H1 (cell line): ENCODE measurements at regions not wholly inside any gene's neighbourhood (a gene's known extent, or its start where the extent isn't known, plus 50 kb on each side); places are given as distances from the start of the nearest gene placed in this dataset.

Source experiments
- CTCF ChIA-PET: fragments of 300-600 bp; sonication (Branson Sonifier 250); formaldehyde crosslinking; loops from one replicate; lab custom pipeline; 2021; ENCODE audit not compliant: partially characterized antibody; lab: Charles Lee
- POLR2A ChIA-PET: fragments of 300-600 bp; sonication (Branson Sonifier 250); formaldehyde crosslinking; loops from one replicate; lab custom pipeline; 2021; ENCODE audit warnings: inconsistent platforms; ENCODE audit not compliant: partially characterized antibody; lab: Charles Lee
- DNase-seq, 2 experiments: peaks; one replicate each; pipeline versions ENCODE4 v3.0.0 to v3.0.0-alpha.2; 2010 to 2022; ENCODE audit warnings: low spot score in 2 of 2, low read depth in 1 of 2, mixed read lengths in 1 of 2
- FAIRE-seq: peaks from 2 replicates; lab custom pipeline; 2011; peaks lifted over from hg19 to GRCh38; lab: Jason Lieb, UNC
- H2AFZ ChIP-seq: 2 replicates; pipeline ENCODE4 v1.8.1; 2012; ENCODE audit warnings: low read length, inconsistent platforms
- H2AK5ac ChIP-seq: 2 replicates; pipeline ENCODE4 v1.6.1; 2013; ENCODE audit warnings: low read depth, low read length
- H2BK120ac ChIP-seq: replicated peaks from 2 replicates; pipeline ENCODE3; 2013; ENCODE audit warnings: low read depth, low read length, inconsistent platforms
- H2BK12ac ChIP-seq: 2 replicates; pipeline ENCODE4 v1.6.1; 2013; ENCODE audit warnings: low read depth, low read length
- H2BK15ac ChIP-seq: 2 replicates; pipeline ENCODE4 v1.6.1; 2013; ENCODE audit warnings: low read length
- H2BK20ac ChIP-seq: 2 replicates; pipeline ENCODE4 v1.6.1; 2013; ENCODE audit warnings: low read length
- H2BK5ac ChIP-seq: 2 replicates; pipeline ENCODE4 v1.6.1; 2013; ENCODE audit warnings: low read depth, low read length
- H3K14ac ChIP-seq: 2 replicates; pipeline ENCODE4 v1.6.1; 2013; ENCODE audit warnings: inconsistent platforms; ENCODE audit not compliant: insufficient read length
- H3K18ac ChIP-seq: 2 replicates; pipeline ENCODE4 v1.6.1; 2013; ENCODE audit warnings: low read length; ENCODE audit errors: extremely low read depth
- H3K23ac ChIP-seq: 2 replicates; pipeline ENCODE4 v1.6.1; 2013; ENCODE audit warnings: inconsistent platforms; ENCODE audit not compliant: insufficient read length
- H3K23me2 ChIP-seq: 2 replicates; pipeline ENCODE4 v1.6.1; 2013; ENCODE audit warnings: low read depth, low read length
- H3K27ac ChIP-seq: 2 replicates; pipeline ENCODE4 v1.6.1; 2011; ENCODE audit warnings: low read depth, low read length, inconsistent platforms
- H3K27me3 ChIP-seq, 4 experiments: replicated peaks in 1 of 4; 1 replicate in 1 of 4; 2 replicates in 3 of 4; pipeline versions ENCODE4 v1.6.1 to v1.8.1; 2011 to 2013; ENCODE audit warnings: low read length in 3 of 4, mild to moderate bottlenecking in 3 of 4, inconsistent platforms in 2 of 4, mixed read lengths in 2 of 4, moderate library complexity in 1 of 4; ENCODE audit not compliant: control insufficient read depth in 3 of 4, insufficient read depth in 3 of 4; ENCODE audit errors: extremely low read depth in 1 of 4
- H3K36me3 ChIP-seq, 4 experiments: 2 replicates each; pipeline versions ENCODE4 v1.6.1 to v1.8.1; 2011 to 2013; ENCODE audit warnings: mild to moderate bottlenecking in 4 of 4, low read length in 3 of 4, moderate library complexity in 2 of 4, control low read depth in 1 of 4, inconsistent platforms in 1 of 4; ENCODE audit not compliant: insufficient read depth in 4 of 4, control insufficient read depth in 2 of 4
- H3K4ac ChIP-seq: replicated peaks from 2 replicates; pipeline ENCODE3; 2013; ENCODE audit warnings: low read length, low read depth, mixed read lengths, inconsistent platforms; ENCODE audit not compliant: insufficient read length
- H3K4me1 ChIP-seq, 4 experiments: replicated peaks in 1 of 4; 1 replicate in 1 of 4; 2 replicates in 3 of 4; pipeline versions ENCODE4 v1.6.1 to v1.8.1; 2011 to 2013; ENCODE audit warnings: low read length in 3 of 4, inconsistent platforms in 2 of 4, mixed read lengths in 1 of 4; ENCODE audit not compliant: insufficient read depth in 4 of 4, control insufficient read depth in 3 of 4
- H3K4me2 ChIP-seq, 2 experiments: 2 replicates each; pipeline versions ENCODE4 v1.6.1 to v1.8.1; 2011 to 2013; ENCODE audit warnings: low read depth in 2 of 2, low read length in 2 of 2, control low read depth in 1 of 2, inconsistent platforms in 1 of 2, mild to moderate bottlenecking in 1 of 2; ENCODE audit not compliant: insufficient read depth in 1 of 2
- H3K4me3 ChIP-seq, 4 experiments: fragments of 200-600, 300-600 bp in 1 of 4; sonication (generic), shearing (Covaris generic), sonication (Bioruptor Twin) in 1 of 4; 2 replicates each; pipeline versions ENCODE4 v1.5.1 to v1.8.1; 2011 to 2016; ENCODE audit warnings: low read length in 4 of 4, low read depth in 3 of 4, control low read depth in 2 of 4, inconsistent platforms in 2 of 4, mild to moderate bottlenecking in 2 of 4, mixed read lengths in 1 of 4, moderate library complexity in 1 of 4; ENCODE audit not compliant: insufficient read depth in 2 of 4; ENCODE audit errors: extremely low read depth in 1 of 4
- H3K56ac ChIP-seq: replicated peaks from 2 replicates; pipeline ENCODE3; 2013; ENCODE audit warnings: low read depth, mild to moderate bottlenecking, mixed read lengths, low read length, inconsistent platforms; ENCODE audit not compliant: insufficient read length
- H3K79me1 ChIP-seq: 2 replicates; pipeline ENCODE4 v1.6.1; 2013; ENCODE audit warnings: low read depth, low read length, control low read depth
- H3K79me2 ChIP-seq, 2 experiments: 2 replicates each; pipeline versions ENCODE4 v1.6.1 to v1.8.1; 2012 to 2013; ENCODE audit warnings: low read length in 2 of 2, mild to moderate bottlenecking in 2 of 2, inconsistent platforms in 1 of 2; ENCODE audit not compliant: insufficient read depth in 2 of 2, control insufficient read depth in 1 of 2
- H3K9ac ChIP-seq, 4 experiments: replicated peaks in 1 of 4; 1 replicate in 1 of 4; 2 replicates in 3 of 4; pipeline versions ENCODE4 v1.6.1 to v1.8.1; 2011 to 2013; ENCODE audit warnings: low read depth in 3 of 4, low read length in 3 of 4, control low read depth in 2 of 4, mild to moderate bottlenecking in 2 of 4, moderate library complexity in 2 of 4, inconsistent platforms in 1 of 4; ENCODE audit errors: extremely low read depth in 1 of 4
- H3K9me3 ChIP-seq, 2 experiments: 2 replicates each; pipeline versions ENCODE4 v1.6.1 to v1.8.1; 2012 to 2013; ENCODE audit warnings: mild to moderate bottlenecking in 2 of 2, moderate library complexity in 2 of 2, control low read depth in 1 of 2, inconsistent platforms in 1 of 2, low read depth in 1 of 2, low read length in 1 of 2, mixed read lengths in 1 of 2; ENCODE audit not compliant: insufficient read depth in 2 of 2
- H4K20me1 ChIP-seq, 2 experiments: replicated peaks in 1 of 2; 2 replicates each; pipeline versions ENCODE3 to v1.8.1; 2011 to 2013; ENCODE audit warnings: inconsistent platforms in 2 of 2, low read length in 2 of 2, mild to moderate bottlenecking in 1 of 2; ENCODE audit not compliant: insufficient read depth in 2 of 2, control insufficient read depth in 1 of 2
- H4K5ac ChIP-seq: 2 replicates; pipeline ENCODE4 v1.6.1; 2013; ENCODE audit warnings: low read length, low read depth, mixed read lengths, inconsistent platforms; ENCODE audit not compliant: insufficient read length
- H4K8ac ChIP-seq: 2 replicates; pipeline ENCODE4 v1.8.0; 2013; ENCODE audit warnings: mild to moderate bottlenecking, moderate library complexity, low read length, inconsistent platforms; ENCODE audit not compliant: insufficient read depth; ENCODE audit errors: extremely low read depth
- H4K91ac ChIP-seq: replicated peaks from 2 replicates; pipeline ENCODE3; 2013; ENCODE audit warnings: low read length, mixed read lengths, inconsistent platforms; ENCODE audit not compliant: insufficient read length
- BACH1 ChIP-seq: IDR thresholded peaks from 2 replicates; pipeline ENCODE4 v1.6.1; 2012; ENCODE audit warnings: low read length, improper control_type of control experiment
- BCL11A ChIP-seq, 2 experiments: IDR thresholded peaks; one replicate each; pipeline ENCODE4 v1.6.1; 2011; ENCODE audit warnings: low read depth in 2 of 2, low read length in 2 of 2, mild to moderate bottlenecking in 2 of 2
- E2F6 ChIP-seq: IDR thresholded peaks from 2 replicates; pipeline ENCODE4 v1.6.1; 2012; ENCODE audit warnings: inconsistent platforms
- FOSL1 ChIP-seq: IDR thresholded peaks from 2 replicates; pipeline ENCODE4 v1.6.1; 2011; ENCODE audit warnings: mild to moderate bottlenecking, low read depth, low read length, moderate library complexity; ENCODE audit not compliant: insufficient read depth
- JUN ChIP-seq: IDR thresholded peaks from 2 replicates; pipeline ENCODE4 v1.6.1; 2011; ENCODE audit warnings: low read depth, mild to moderate bottlenecking, improper control_type of control experiment, low read length
- JUND ChIP-seq: IDR thresholded peaks from 2 replicates; pipeline ENCODE4 v1.6.1; 2011; ENCODE audit warnings: mild to moderate bottlenecking, improper control_type of control experiment, low read length
- POLR2A ChIP-seq, 2 experiments: IDR thresholded peaks; 1 replicate in 1 of 2; 2 replicates in 1 of 2; pipeline ENCODE4 v1.6.1; 2011; ENCODE audit warnings: low read depth in 2 of 2, low read length in 2 of 2, mild to moderate bottlenecking in 2 of 2; ENCODE audit errors: control extremely low read depth in 1 of 2
- POU5F1 ChIP-seq: IDR thresholded peaks from 2 replicates; pipeline ENCODE4 v1.6.1; 2011; ENCODE audit warnings: low read depth, mild to moderate bottlenecking, low read length, moderate library complexity
- SRF ChIP-seq: IDR thresholded peaks from 2 replicates; pipeline ENCODE4 v1.6.1; 2011; ENCODE audit warnings: mild to moderate bottlenecking, low read depth, low read length, moderate library complexity
- SUZ12 ChIP-seq: fragments of 200-600 bp; sonication (generic); IDR thresholded peaks from 2 replicates; pipeline ENCODE4 v1.6.1; 2012; ENCODE audit warnings: mild to moderate bottlenecking, inconsistent platforms, low read length, moderate library complexity, mixed read lengths
- TEAD4 ChIP-seq: IDR thresholded peaks from 2 replicates; pipeline ENCODE4 v1.6.1; 2012; ENCODE audit warnings: low read depth, low read length, inconsistent platforms, mixed read lengths
- WGBS, 2 experiments: shearing (Covaris generic) in 1 of 2; methylation state at CpG; one replicate each; pipeline versions ENCODE4 v1.1.6 to v1.1.7; 2013 to 2015; ENCODE audit warnings: low lambda C conversion rate in 2 of 2, mixed read lengths in 2 of 2, inconsistent platforms in 1 of 2, low coverage in 1 of 2, missing lambda C conversion rate in 1 of 2; ENCODE audit not compliant: insufficient replicate concordance in 2 of 2, insufficient coverage in 1 of 2, insufficient read length in 1 of 2; ENCODE audit errors: extremely low coverage in 1 of 2, missing lambda C conversion rate in 1 of 2; 5-methylcytosine and 5-hydroxymethylcytosine counted together

GRCh38 chr6:95917034-95917433 lies 98.7 kb upstream of the FUT9 start:
- POLR2A ChIA-PET, result no interaction called here
- no peak overlapping the region for H3K9ac ChIP-seq
- no peaks in the 10 kb centered on the region for H3K9me3 ChIP-seq
- H3K23ac ChIP-seq, result no peak overlapping the region
- no peak overlapping the region for H3K4me2 ChIP-seq
- H3K4ac ChIP-seq, result no peak overlapping the region
- H3K4me3 ChIP-seq, result no peak overlapping the region
- H2AK5ac ChIP-seq, result no peak overlapping the region
- H4K8ac ChIP-seq, result no peak overlapping the region
- WGBS, 2 experiments, result 45% methylated on average over 2 of the region's 2 CpGs; no CpG with 5 or more reads in 1 of the 2 experiments
- no peaks in the 10 kb centered on the region for H4K20me1 ChIP-seq
- FAIRE-seq, result no peak
- no peaks in the 10 kb centered on the region for H3K36me3 ChIP-seq
- H4K91ac ChIP-seq, result no peak overlapping the region
- no peak overlapping the region for H3K18ac ChIP-seq
- H2BK15ac ChIP-seq, result no peak overlapping the region
- no peaks in the 10 kb centered on the region for H3K79me2 ChIP-seq
- H3K27me3 ChIP-seq, result no peaks in the 10 kb centered on the region
- DNase-seq, result no peak
- H3K56ac ChIP-seq, result no peak overlapping the region
- H2BK120ac ChIP-seq, result no peak overlapping the region
- no peak overlapping the region for H2BK20ac ChIP-seq
- H3K4me1 ChIP-seq, result no peaks in the 10 kb centered on the region
- H2AFZ ChIP-seq, result no peak overlapping the region
- no peaks in the 10 kb centered on the region for H3K23me2 ChIP-seq
- no peak overlapping the region for H2BK12ac ChIP-seq
- H3K79me1 ChIP-seq, result no peaks in the 10 kb centered on the region
- H3K27ac ChIP-seq, result no peak overlapping the region
- CTCF ChIA-PET, result interaction anchor here (1.0 to 1.1 kb wide), 2 partner anchors 139 to 171 kb away, joined by 3 to 4 read pairs; no protein-coding TSS in a partner anchor
- no peak overlapping the region for H2BK5ac ChIP-seq
- H3K14ac ChIP-seq, result no peak overlapping the region
- no peak overlapping the region for H4K5ac ChIP-seq
- TF ChIP-seq BCL11A (IDR thresholded peaks at IDR 0.05; ENCODE audit: low read depth in 2 of 2, low read length in 2 of 2) (no peak), SUZ12 (no peak), POLR2A (IDR thresholded peaks at IDR 0.05; ENCODE audit: control extremely low read depth in 1 of 2, low read depth in 2 of 2, low read length in 2 of 2) (no peak), JUND (no peak), FOSL1 (no peak), SRF (no peak), JUN (no peak), E2F6 (no peak), TEAD4 (no peak), BACH1 (no peak), POU5F1 (no peak)
